ENCODE measurements at regions not wholly inside any gene's neighbourhood (a gene's known extent, or its start where the extent isn't known, plus 50 kb on each side); places are given as distances from the start of the nearest gene placed in this dataset.
"Not testable (repeated sequence)": the region's sequence is repeated elsewhere in the genome, so short reads cannot be mapped to it uniquely, and the experiment has no call there.

GRCh38 chr7:76839879-76840278 lies 192.3 kb downstream of the SPDYE17 start:
- not testable (repeated sequence) for DNase-seq

GRCh38 chr7:76839214-76839613 lies 192.9 kb downstream of the SPDYE17 start:
- DNase-seq = not testable (repeated sequence)

DNA sequence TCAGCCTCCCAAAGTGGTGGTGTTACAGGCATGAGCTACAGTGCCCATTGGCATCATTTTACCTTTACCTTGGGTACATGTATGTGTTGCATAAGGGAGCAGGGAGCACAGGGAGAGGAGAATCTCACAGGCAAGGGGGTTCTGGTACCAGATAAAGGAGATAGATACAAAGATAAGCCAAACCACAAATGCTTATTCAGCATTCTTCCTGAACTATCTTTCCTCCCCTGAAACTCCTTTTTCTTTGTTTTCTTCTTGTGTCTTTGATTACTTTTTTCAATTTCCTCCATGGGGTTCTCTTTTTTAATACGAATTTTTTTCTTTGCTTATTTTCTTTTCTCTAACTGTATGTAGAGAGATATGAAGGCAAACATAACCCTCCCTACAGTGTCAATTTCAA lies 193.8 kb downstream of the SPDYE17 start:
- not testable (repeated sequence) for DNase-seq

GRCh38 chr7:76829233-76829632 lies 202.2 kb upstream of the POMZP3 start:
- not testable (repeated sequence) for DNase-seq

- not testable (repeated sequence) for DNase-seq
Observed at GRCh38 chr7:76826181-76826580, 199.1 kb upstream of the POMZP3 start.

DNA sequence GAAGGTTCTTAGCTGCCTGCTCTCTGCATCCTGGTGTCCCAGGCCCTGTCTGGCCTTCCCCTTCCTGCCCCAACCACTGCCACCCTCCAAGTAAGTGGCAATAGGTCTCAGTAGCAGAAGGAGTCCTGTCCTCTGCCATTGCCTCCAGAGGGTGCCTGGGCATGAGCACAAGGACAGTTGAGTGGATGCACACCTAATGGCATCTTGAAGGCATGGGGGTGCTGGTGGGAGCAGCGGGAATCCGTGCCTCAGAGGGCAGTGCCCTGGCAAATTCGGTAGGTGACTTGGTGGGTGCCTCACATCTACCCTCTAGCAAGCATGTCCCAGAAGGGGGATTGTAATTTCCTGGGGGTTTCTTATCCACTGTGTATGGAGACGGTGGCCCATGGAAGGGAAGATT lies 182.8 kb upstream of the POMZP3 start:
- not testable (repeated sequence) for DNase-seq

DNA sequence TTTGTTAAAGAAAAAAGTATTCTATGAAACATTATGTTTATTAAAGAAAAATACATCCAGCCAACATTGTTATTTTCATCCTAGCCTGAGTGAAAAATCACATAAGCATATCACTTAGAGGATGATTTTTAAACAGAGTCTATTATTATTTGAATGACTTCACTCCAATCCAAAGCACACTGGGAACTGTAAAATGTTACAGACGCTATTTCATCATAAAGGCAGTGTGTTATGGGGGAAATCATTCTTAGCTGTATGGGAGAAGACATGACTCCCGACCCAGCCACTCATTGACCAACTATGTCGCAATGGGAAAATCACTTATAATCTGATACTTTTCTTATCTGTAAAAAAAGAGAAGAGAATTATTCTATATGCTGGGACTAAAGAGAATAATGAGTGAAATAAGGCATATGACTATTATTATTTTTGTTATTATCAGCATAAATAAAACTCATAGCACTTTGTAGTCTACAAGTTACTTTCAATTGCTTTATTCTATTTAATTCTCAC lies 180.6 kb upstream of the POMZP3 start:
- not testable (repeated sequence) for DNase-seq

- DNase-seq = not testable (repeated sequence)
Observed at GRCh38 chr7:76806460-76806859, 179.4 kb upstream of the POMZP3 start.

GRCh38 chr7:76806010-76806409 lies 178.9 kb upstream of the POMZP3 start:
- peak; percentile 4 for DNase-seq

- not testable (repeated sequence) for DNase-seq
Observed at GRCh38 chr7:76805262-76805661, 178.2 kb upstream of the POMZP3 start.

DNA sequence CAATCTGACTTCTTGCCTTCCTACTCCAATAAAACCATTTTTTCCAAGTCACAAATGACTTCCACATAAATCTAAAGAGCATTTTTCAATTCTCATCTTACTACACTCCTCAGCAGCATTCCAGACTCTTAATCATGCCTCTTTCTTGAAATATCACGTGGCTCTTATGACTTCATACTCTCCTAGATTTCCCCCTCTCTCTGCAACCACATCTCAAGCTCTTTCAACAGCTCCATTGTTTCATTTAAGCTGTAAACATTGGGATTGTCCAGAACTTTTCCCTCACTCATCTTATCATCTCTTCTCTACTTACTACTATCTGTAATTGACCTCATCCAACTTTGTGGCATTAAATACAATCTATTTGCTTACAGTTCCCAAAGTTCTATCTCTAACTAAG lies 170.6 kb upstream of the POMZP3 start:
- not testable (repeated sequence) for DNase-seq

DNA sequence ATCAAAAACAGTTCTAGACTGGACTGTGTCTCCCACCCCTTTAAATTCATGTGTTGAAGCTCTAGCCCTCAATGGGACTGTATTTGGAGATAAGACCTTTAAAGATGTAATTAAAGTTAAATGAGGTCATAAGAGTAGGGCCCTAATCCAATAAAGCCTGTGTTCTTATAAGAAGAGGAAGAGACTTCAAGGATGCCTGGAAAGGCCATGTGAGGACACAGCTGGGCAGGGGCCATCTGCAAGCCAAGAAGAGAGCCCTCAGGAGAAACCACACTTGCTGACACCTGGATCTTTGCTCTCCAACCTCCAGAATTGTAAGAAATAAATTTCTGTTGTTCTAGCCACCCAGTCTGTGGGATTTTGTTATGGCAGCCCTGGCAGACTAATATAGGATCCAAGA lies 153.6 kb upstream of the POMZP3 start:
- not testable (repeated sequence) for DNase-seq

DNA sequence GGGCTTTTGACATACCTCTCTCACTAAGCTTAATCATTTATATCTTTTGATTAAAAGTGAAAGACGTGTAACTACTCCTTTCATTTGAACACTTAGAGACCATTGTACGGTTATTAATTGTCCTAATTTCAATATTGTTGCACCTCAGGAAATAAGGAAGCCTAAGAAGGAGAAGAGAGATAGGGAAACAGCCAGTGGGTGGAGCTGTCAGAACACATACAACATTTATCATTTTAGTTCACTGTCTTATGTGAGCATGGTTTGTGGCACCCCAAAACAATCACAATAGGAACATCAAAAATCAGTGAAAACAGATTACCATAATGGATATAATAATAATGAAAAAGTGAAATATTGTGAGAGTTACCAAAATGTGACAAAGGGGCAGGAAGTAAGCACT lies 147.2 kb upstream of the POMZP3 start:
- DNase-seq = not testable (repeated sequence)

- DNase-seq = not testable (repeated sequence)
Observed at GRCh38 chr7:76771980-76772379, 144.9 kb upstream of the POMZP3 start.

- not testable (repeated sequence) for DNase-seq
Observed at GRCh38 chr7:76763977-76764376, 136.9 kb upstream of the POMZP3 start.

DNA sequence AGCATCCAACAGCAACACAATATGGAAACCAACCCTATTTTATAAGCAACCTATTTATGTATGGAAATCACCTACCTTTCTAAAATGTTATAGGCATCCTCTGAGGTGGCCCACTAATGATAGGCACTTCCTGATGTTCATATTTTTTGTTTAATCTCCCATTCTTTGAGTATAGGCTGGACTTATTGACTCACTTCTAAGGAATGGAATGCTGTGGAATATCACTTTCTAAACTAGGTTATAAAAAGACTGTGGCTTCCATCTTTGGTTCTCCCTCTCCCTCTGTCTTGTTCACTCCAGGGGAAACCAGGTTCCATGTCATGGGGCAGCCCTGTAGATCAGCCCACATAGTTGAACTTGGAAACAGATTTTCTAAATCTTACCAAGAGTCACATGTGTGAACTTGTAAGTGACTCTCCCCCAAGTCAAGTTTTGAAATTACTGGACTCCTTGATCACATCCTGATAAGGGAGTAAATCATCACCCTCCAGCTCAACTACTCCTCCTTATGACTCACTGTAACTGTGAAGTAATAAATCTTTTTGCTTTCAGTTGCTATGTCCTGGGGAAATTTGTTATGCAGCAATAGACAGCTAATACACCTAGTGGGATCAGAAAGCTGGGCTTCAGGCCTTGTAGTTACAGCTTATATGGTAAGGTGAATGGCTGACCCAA lies 133.6 kb upstream of the POMZP3 start:
- DNase-seq = not testable (repeated sequence)

GRCh38 chr7:76739538-76739937 lies 112.5 kb upstream of the POMZP3 start:
- DNase-seq = not testable (repeated sequence)

GRCh38 chr7:76736724-76737123 lies 109.6 kb upstream of the POMZP3 start:
- not testable (repeated sequence) for DNase-seq

- not testable (repeated sequence) for DNase-seq
Observed at GRCh38 chr7:76736091-76736490, 109.0 kb upstream of the POMZP3 start.

- DNase-seq = peak; percentile 8
Observed at GRCh38 chr7:76735668-76736067, 108.6 kb upstream of the POMZP3 start.

DNA sequence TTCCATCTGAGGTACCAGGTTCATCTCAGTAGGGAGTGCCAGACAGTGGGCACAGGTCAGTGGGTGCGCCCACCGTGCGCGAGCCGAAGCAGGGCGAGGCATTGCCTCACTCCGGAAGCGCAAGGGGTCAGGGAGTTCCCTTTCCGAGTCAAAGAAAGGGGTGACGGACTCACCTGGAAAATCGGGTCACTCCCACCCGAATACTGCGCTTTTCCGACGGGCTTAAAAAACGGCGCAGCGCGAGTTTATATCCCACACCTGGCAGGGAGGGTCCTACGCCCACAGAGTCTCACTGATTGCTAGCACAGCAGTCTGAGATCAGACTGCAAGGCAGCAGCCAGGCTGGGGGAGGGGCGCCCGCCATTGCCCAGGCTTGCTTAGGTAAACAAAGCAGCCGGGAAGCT lies 101.5 kb upstream of the POMZP3 start:
- DNase-seq = not testable (repeated sequence)

DNA sequence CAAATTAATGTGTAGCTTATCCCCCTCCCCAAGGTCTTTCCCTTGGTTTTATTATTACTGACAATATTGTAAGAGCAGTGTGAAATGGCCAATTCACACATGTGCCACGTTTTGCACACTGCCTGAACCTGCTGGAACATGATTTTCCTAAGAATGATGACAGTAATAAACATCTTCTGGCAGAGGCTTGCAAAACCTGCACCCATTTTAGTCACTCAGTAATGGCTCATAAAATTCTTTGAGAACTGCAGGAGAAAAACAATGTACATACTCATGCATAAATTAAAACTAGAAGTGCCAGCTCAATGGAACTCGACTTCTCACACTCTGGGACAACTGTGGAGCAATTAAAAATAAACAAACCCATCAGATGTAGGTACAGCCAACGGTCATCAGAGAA lies 96.8 kb upstream of the POMZP3 start:
- not testable (repeated sequence) for DNase-seq

DNA sequence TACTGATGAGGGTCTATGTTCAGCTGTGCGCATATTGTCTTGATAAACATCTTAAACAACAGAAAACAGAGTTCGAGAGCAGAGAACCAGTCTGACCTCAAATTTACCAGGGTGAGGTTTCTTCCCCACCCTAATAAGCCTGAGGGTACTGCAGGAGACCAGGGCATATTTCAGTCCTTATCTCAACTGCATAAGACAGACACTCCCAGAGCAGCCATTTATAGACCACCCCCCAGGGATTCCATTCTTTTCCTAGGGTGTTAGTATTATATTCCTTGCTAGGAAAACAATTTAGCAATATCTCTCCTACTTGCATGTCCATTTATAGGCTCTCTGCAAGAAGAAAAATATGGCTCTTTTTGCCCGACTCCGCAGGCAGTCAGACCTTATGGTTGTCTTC lies 89.5 kb upstream of the POMZP3 start:
- DNase-seq = not testable (repeated sequence)

GRCh38 chr7:76712926-76713325 lies 85.8 kb upstream of the POMZP3 start:
- DNase-seq = not testable (repeated sequence)

DNA sequence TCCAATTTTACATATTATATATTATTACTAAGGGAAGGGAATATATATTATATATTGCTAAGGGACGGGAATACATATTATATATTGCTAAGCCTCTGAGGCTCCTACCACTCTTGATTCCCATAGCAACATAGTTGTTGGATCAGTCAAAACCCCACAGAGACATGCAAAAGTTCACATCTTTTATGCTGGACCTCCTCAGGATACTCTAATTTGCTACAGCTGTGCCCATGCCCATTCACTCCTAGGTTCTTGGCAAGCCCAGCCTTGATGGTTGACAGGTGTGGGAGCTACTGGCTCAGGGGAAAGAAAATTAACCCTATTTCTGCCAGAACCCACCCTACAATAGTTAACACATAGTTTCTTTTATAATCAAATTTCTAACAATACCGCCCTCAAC lies 84.6 kb upstream of the POMZP3 start:
- DNase-seq = not testable (repeated sequence)
